HG03575 (cell line): ENCODE measurements at regions not wholly inside any gene's neighbourhood (a gene's known extent, or its start where the extent isn't known, plus 50 kb on each side); places are given as distances from the start of the nearest gene placed in this dataset.
"Not testable (repeated sequence)": the region's sequence is repeated elsewhere in the genome, so short reads cannot be mapped to it uniquely, and the experiment has no call there.

Source experiments
- ATAC-seq: cut with Tn5 transposase; IDR thresholded peaks from one replicate; pipeline ENCODE4 v1.9.1; 2021; ENCODE audit not compliant: unreplicated experiment, insufficient number of reproducible peaks, low FRiP score; ENCODE audit errors: extremely low read depth

GRCh38 chr7:153976745-153977144 lies 75.5 kb upstream of the DPP6 start:
- not testable (repeated sequence) for ATAC-seq

GRCh38 chr7:153983186-153983585 lies 69.0 kb upstream of the DPP6 start:
- ATAC-seq, result not testable (repeated sequence)

DNA sequence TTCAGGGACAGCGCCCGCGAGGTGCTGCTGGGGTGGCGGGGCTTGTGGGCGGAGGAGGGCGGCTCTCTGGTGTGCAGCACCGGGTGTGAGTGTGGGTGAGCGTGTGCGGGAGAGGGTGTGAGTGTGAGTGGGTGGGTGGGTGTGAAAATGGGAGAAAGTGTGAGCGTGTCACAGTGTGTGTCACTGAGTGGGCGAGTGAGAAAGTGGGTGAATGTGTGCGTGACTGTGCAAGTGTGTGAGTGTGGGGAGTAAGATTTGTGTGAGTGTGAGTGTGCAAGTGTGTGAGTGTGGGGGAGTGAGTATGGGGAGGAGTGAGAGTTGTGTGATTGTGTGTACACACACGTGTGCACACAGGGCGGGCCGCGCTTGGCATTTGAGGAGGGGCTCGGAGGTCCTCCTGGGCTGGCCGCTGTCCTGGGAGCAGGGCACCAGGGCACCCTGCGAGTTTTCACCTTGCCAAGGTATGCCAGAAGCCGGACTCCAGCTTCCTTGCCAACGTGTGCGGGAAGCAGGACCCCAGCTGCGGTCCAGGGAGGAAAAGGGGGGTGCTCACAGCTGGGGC lies 63.1 kb upstream of the DPP6 start:
- not testable (repeated sequence) for ATAC-seq

DNA sequence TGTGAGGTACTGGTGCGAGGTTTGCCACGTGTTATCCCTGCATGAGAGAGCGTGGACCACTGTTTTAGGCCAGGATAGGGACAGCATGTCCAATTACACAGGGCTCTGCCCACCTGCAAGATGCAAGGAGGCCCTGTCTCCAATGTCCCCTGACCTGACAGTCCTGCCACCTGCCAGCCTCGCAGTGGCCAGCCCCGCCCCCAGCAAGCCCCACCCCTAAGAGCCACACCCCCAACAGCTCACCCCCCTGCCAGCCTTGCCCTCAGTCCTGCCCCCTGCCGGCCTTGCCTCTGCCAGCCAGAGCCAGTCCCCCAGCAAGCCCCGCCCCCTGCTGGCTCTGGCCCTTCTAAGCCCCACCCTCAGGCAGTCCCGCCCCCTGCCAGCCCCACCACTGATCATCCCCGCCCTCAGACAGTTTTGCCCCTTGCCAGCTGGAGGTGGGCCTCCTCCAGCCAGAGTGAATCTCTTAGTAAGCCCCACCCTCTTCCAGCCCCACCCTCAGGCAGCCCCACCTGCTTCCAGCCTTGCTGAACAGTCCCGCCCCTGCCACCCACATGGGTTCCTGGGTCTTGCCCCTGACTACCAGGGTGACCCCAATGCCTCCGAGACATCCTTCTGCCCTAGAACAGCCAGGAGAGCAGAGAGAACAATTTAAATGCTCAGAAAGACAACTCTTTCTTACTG lies 62.3 kb upstream of the DPP6 start:
- ATAC-seq, result not testable (repeated sequence)

- not testable (repeated sequence) for ATAC-seq
Observed at GRCh38 chr7:153991471-153991870, 60.7 kb upstream of the DPP6 start.

- not testable (repeated sequence) for ATAC-seq
Observed at GRCh38 chr7:153993402-153993801, 58.8 kb upstream of the DPP6 start.

- not testable (repeated sequence) for ATAC-seq
Observed at GRCh38 chr7:153998896-153999295, 53.3 kb upstream of the DPP6 start.
